ENCODE measurements at regions not wholly inside any gene's neighbourhood (a gene's known extent, or its start where the extent isn't known, plus 50 kb on each side); places are given as distances from the start of the nearest gene placed in this dataset.

GRCh38 chr5:88438006-88438405 lies 169.4 kb upstream of the TMEM161B start:
- no peak for TF ChIP-seq CTCF (IDR thresholded peaks at IDR 0.05; ENCODE audit: borderline replicate concordance, extremely low read depth, low read length, poor library complexity, severe bottlenecking)
- TF ChIP-seq EZH2 (IDR thresholded peaks at IDR 0.05; ENCODE audit: borderline replicate concordance, low read depth, low read length, severe bottlenecking), result no peak

All from DND-41 (cell line).